Endodermal cell (in vitro differentiated cells): ENCODE measurements at regions not wholly inside any gene's neighbourhood (a gene's known extent, or its start where the extent isn't known, plus 50 kb on each side); places are given as distances from the start of the nearest gene placed in this dataset.

Experiments
- DNase-seq: peaks from one replicate; pipeline ENCODE4 v3.0.0-alpha.2; 2017
- H3K27ac ChIP-seq: 2 replicates; pipeline ENCODE4 v1.5.1; 2013; ENCODE audit warnings: mild to moderate bottlenecking, low read depth, low read length, moderate library complexity
- H3K27me3 ChIP-seq: 2 replicates; pipeline ENCODE4 v1.6.1; 2013; ENCODE audit warnings: mild to moderate bottlenecking, low read length, moderate library complexity; ENCODE audit not compliant: insufficient read depth, control insufficient read depth, poor library complexity, severe bottlenecking
- H3K36me3 ChIP-seq: 2 replicates; pipeline ENCODE4 v1.7.0; 2013; ENCODE audit warnings: mild to moderate bottlenecking, low read length, moderate library complexity; ENCODE audit not compliant: control insufficient read depth, insufficient read depth
- H3K4me1 ChIP-seq: one replicate; pipeline ENCODE4 v1.7.0; 2013; ENCODE audit warnings: low read length; ENCODE audit not compliant: control insufficient read depth, insufficient read depth
- H3K4me3 ChIP-seq: 2 replicates; pipeline ENCODE4 v1.5.1; 2013; ENCODE audit warnings: mild to moderate bottlenecking, low read length, moderate library complexity
- H3K9ac ChIP-seq: 2 replicates; pipeline ENCODE4 v1.6.1; 2013; ENCODE audit warnings: mild to moderate bottlenecking, low read length, moderate library complexity; ENCODE audit not compliant: poor library complexity, severe bottlenecking; ENCODE audit errors: extremely low read depth
- H3K9me3 ChIP-seq: 2 replicates; pipeline ENCODE4 v1.6.1; 2013; ENCODE audit warnings: mild to moderate bottlenecking, low read length, moderate library complexity; ENCODE audit not compliant: control insufficient read depth
- H3K27ac Mint-ChIP-seq: 2 replicates; pipeline ENCODE4 v1.8.0; 2020; ENCODE audit warnings: mixed read lengths
- H3K27me3 Mint-ChIP-seq: 2 replicates; pipeline ENCODE4 v1.8.0; 2021; ENCODE audit warnings: mild to moderate bottlenecking, mixed read lengths; ENCODE audit not compliant: insufficient read depth
- H3K36me3 Mint-ChIP-seq: 2 replicates; pipeline ENCODE4 v1.8.0; 2020; ENCODE audit warnings: low read depth, mixed read lengths
- H3K4me1 Mint-ChIP-seq: 2 replicates; pipeline ENCODE4 v1.8.0; 2020; ENCODE audit warnings: mixed read lengths
- H3K4me3 Mint-ChIP-seq: 2 replicates; pipeline ENCODE4 v1.8.0; 2020; ENCODE audit warnings: mild to moderate bottlenecking, moderate library complexity, mixed read lengths
- H3K9me3 Mint-ChIP-seq: 2 replicates; pipeline ENCODE4 v1.8.0; 2020; ENCODE audit warnings: mild to moderate bottlenecking, mixed read lengths
- CTCF ChIP-seq: fragments of 200-600 bp; sonication (generic); conservative IDR thresholded peaks from 2 replicates; pipeline ENCODE4 v1.5.0; 2021; ENCODE audit warnings: antibody characterized with exemption, mild to moderate bottlenecking
- WGBS, 2 experiments: methylation state at CpG; one replicate each; pipeline versions ENCODE4 v1.1.5 to v1.1.7; 2013; ENCODE audit warnings: missing lambda C conversion rate in 2 of 2, mixed read lengths in 1 of 2; ENCODE audit not compliant: insufficient coverage in 1 of 2, insufficient read length in 1 of 2; 5-methylcytosine and 5-hydroxymethylcytosine counted together

DNA sequence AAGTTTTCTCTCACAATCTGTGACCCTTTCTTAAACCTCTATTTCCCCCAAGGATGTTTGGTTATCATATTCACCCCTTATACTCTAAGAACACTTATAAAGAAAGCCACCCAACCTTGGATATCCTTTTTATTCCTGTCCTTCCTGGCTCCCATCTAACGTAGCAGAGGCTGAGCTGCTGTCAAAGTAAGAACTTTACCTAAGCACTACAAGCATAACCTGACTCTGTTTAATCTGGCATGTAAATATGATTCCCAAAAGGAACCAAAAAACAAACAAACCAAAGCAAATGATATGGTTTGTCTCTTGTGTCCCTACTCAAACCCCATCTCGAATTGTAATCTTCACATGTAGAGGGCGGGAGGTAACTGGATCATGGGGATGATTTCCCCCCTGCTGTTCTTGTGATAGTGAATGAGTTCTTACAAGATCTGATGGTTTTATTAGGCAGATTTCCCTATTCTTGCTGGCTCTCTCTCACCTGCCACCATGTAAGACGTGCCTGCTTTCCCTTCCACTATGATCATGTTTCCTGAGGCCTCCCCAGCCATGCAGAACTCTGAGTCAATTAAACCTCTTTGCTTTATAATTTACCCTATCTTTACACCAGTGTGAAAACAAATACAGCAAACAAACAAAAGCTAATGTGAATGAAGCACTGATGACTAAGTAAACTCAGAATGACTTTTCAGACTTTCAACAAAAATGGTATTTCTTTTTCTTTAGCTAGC is 72.7 kb upstream of the SPOPL start:
- no peak for TF ChIP-seq CTCF
- Histone ChIP-seq H3K36me3 (no peaks in the 10 kb centered on the region), H3K4me1 (no peaks in the 10 kb centered on the region), H3K9ac (no peak overlapping the region), H3K27me3 (no peaks in the 10 kb centered on the region), H3K27ac (no peak overlapping the region), H3K4me3 (no peak overlapping the region), H3K9me3 (peaks cover 23% of the 10 kb centered on the region)
- no peak overlapping the region for H3K27ac Mint-ChIP-seq
- H3K4me1 Mint-ChIP-seq: peaks cover 6% of the 10 kb centered on the region
- peaks cover 11% of the 10 kb centered on the region for H3K36me3 Mint-ChIP-seq
- H3K4me3 Mint-ChIP-seq: no peak overlapping the region
- DNase-seq: no peak
- WGBS, 2 experiments: 75 to 87% methylated on average over 2 to 4 of the region's 4 CpGs
- H3K27me3 Mint-ChIP-seq: no peaks in the 10 kb centered on the region
- peaks cover 38% of the 10 kb centered on the region for H3K9me3 Mint-ChIP-seq

DNA sequence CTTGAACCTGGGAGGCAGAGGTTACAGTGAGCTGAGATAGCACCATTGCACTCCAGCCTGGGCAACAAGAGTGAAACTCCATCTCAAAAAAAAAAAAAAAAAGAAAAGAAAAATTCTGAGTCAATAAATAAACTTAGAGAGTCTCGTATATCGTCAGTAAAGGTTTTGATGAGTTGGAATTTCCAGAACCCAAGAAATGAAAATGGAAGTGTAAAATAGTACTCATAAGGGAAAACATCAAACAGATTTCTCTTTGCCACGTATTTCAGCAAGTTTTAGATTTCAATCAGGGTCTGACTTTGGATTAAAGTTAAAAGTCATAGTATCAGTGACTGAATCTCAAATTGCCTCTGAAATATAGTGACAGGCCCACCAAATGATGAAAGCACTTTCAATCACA is 71.4 kb upstream of the SPOPL start:
- peaks cover 6% of the 10 kb centered on the region for H3K4me1 Mint-ChIP-seq
- no peak overlapping the region for H3K4me3 ChIP-seq
- no peaks in the 10 kb centered on the region for H3K27me3 Mint-ChIP-seq
- H3K4me1 ChIP-seq: peaks cover 7% of the 10 kb centered on the region
- no peak overlapping the region for H3K9ac ChIP-seq
- no peaks in the 10 kb centered on the region for H3K36me3 ChIP-seq
- no peak overlapping the region for H3K4me3 Mint-ChIP-seq
- WGBS, 2 experiments: 58 to 60% methylated on average over 3 of the region's 3 CpGs
- peaks cover 31% of the 10 kb centered on the region for H3K9me3 Mint-ChIP-seq
- no peak for DNase-seq
- no peak for TF ChIP-seq CTCF
- H3K9me3 ChIP-seq: peaks cover 23% of the 10 kb centered on the region
- H3K27ac ChIP-seq: no peak overlapping the region
- H3K36me3 Mint-ChIP-seq: peaks cover 11% of the 10 kb centered on the region
- no peak overlapping the region for H3K27ac Mint-ChIP-seq
- no peaks in the 10 kb centered on the region for H3K27me3 ChIP-seq

GRCh38 chr2:138432971-138433370 is 68.6 kb upstream of the SPOPL start:
- Mint-ChIP-seq H3K4me1 (peaks cover 6% of the 10 kb centered on the region), H3K36me3 (no peaks in the 10 kb centered on the region), H3K27me3 (no peaks in the 10 kb centered on the region), H3K9me3 (peaks cover 8% of the 10 kb centered on the region), H3K27ac (no peak overlapping the region), H3K4me3 (no peak overlapping the region)
- H3K9ac ChIP-seq: no peak overlapping the region
- H3K27ac ChIP-seq: no peak overlapping the region
- 89% methylated on average over 2 of the region's 2 CpGs; no CpG with 5 or more reads in 1 of the 2 experiments for WGBS, 2 experiments
- no peak overlapping the region for H3K4me3 ChIP-seq
- H3K4me1 ChIP-seq: peaks cover 7% of the 10 kb centered on the region
- no peaks in the 10 kb centered on the region for H3K36me3 ChIP-seq
- no peak for DNase-seq
- no peaks in the 10 kb centered on the region for H3K27me3 ChIP-seq
- no peaks in the 10 kb centered on the region for H3K9me3 ChIP-seq
- no peak for TF ChIP-seq CTCF
